Activated naive CD4-positive, alpha-beta T cell treated with anti-CD3 and anti-CD28 coated beads, Interleukin-2, amount 50 U/mL, for 72 hours (primary cell): ENCODE measurements at regions not wholly inside any gene's neighbourhood (a gene's known extent, or its start where the extent isn't known, plus 50 kb on each side); places are given as distances from the start of the nearest gene placed in this dataset.
"Not testable (repeated sequence)": the region's sequence is repeated elsewhere in the genome, so short reads cannot be mapped to it uniquely, and the experiment has no call there.

Source experiments
- ATAC-seq, 2 donors: fragments of 150-1000 bp; cut with Tn5 transposase; 2 replicates each; pipeline ENCODE4 v1.10.0; 2021; ENCODE audit warnings: mild to moderate bottlenecking in 2 of 2, moderate library complexity in 2 of 2
- DNase-seq, 2 donors: peaks; one replicate each; pipeline ENCODE4 v3.0.0; 2021 to 2022; ENCODE audit warnings: low spot score in 2 of 2
- H3K27ac Mint-ChIP-seq, 2 donors: one replicate each; pipeline ENCODE4 v1.8.0; 2022; ENCODE audit warnings: mild to moderate bottlenecking in 2 of 2, mixed read lengths in 2 of 2
- H3K36me3 Mint-ChIP-seq, 2 donors: one replicate each; pipeline ENCODE4 v1.8.0; 2022; ENCODE audit warnings: mixed read lengths in 2 of 2
- H3K9me3 Mint-ChIP-seq, 2 donors: one replicate each; pipeline ENCODE4 v1.8.0; 2022; ENCODE audit warnings: mixed read lengths in 2 of 2

DNA sequence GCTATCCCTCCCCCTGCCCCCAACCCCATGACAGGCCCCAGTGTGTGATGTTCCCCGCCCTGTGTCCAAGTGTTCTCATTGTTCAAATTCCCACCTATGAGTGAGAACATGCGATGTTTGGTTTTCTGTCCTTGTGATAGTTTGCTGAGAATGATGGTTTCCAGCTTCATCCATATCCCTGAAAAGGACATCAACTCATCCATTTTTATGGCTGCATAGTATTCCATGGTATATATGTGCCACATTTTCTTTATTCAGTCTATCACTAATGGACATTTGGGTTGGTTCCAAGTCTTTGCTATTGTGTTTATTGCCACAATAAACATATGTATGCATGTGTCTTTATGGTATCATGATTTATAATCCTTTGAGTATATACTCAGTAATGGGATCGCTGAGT, 140.2 kb upstream of the SLC35F3 start:
- not testable (repeated sequence) for ATAC-seq, H3K9me3 Mint-ChIP-seq, H3K36me3 Mint-ChIP-seq

DNA sequence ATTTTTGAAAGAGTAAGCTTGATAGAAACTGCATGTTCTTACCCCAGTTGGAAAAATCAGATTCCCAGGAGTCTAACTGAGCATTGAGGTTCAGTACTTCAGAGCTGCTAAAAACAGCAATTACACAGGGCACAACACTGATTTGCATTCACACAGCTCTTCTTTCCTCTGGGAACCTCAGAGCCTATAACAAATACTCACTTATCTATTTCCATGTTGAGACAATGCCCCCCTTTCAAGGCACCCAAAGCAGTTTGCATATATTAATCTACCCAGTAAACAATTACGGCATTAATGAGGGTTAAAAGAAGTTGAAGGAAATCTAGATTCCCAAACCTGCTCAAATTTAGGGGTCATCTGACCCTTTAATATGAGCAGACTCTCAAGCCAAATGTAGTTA, 126.9 kb upstream of the SLC35F3 start:
- Mint-ChIP-seq H3K36me3 (peaks cover 0 to 6% of the 10 kb centered on the region in 2 donors), H3K27ac (no peak overlapping the region), H3K9me3 (peaks cover 5 to 12% of the 10 kb centered on the region in 2 donors)
- no peak for DNase-seq
- no peak for ATAC-seq

More for the DNA sequence above, 140.2 kb upstream of the SLC35F3 start:
- not testable (repeated sequence) for H3K27ac Mint-ChIP-seq, DNase-seq

DNA sequence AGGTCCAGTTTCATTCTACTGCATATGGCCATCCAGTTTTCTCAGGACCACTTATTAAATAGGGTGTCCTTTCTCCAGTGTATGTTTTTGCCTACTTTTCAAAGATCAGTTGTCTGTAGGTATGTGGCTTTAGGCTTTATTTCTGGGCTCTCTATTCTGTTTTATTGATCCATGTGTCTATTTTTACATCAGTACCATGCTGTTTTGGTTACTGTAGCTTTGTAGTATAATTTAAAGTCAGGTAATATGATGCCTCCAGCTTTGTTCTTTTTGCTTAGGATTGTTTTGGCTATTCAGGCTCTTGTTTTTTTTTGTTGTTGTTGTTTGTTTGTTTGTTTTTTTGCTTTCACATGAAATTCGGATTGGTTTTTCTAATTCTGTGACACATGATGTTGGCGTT, 124.4 kb upstream of the SLC35F3 start:
- ATAC-seq (no peak), DNase-seq (no peak)
- Mint-ChIP-seq H3K27ac (no peak overlapping the region), H3K36me3 (peaks cover 0 to 6% of the 10 kb centered on the region in 2 donors), H3K9me3 (peaks cover 5 to 12% of the 10 kb centered on the region in 2 donors)

DNA sequence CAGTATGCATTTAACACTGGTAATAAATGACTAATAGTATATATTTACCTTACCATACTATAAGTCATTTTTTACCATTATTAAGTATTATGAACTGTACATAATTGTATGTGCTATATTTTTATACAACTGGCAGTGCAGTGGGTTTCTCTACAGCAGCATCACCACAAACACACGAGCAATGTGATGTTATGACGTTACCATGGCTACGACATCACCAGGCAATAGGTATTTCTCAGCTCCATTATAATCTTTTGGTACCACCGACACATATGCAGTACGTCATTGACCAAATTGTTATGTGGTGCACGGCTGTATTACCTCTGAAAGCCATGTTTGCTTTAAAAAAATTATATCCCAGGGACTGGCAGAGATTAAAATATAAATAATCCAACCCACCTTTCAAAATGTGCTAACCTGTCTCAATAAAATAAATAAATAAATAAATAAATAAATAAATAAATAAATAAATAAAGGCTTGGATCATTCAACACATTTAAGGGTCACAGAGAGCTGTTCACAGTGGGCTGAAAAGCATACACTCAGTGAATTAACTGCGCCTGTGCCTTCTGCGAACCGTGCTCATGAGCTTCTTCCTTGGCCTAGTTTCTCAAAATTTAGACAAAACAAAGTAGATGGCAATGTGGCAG, 121.4 kb upstream of the SLC35F3 start:
- ATAC-seq (no peak), DNase-seq (no peak)
- no peak overlapping the region for H3K27ac Mint-ChIP-seq
- peaks cover 5 to 9% of the 10 kb centered on the region in 2 donors for H3K9me3 Mint-ChIP-seq
- peaks cover 0 to 6% of the 10 kb centered on the region in 2 donors for H3K36me3 Mint-ChIP-seq

DNA sequence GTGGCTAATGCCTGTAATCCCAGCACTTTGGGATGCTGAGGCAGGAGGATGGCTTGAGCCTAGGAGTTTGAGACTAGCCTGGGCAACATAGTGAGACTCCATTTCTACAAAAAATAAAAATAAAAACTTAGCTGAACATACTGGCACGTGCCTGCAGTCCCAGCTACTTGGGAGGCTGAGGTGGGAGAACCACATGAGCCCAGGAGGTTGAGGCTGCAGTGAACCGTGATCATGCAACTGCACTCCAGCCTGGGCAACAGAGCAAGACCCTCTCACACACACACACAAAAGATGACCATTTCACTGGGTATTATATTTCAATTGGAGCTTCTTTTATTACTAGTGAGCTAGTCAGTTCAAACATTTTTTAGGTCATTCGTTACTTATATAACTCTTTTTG, 116.9 kb upstream of the SLC35F3 start:
- H3K9me3 Mint-ChIP-seq, result no peaks in the 10 kb centered on the region
- ATAC-seq (no peak), DNase-seq (no peak)
- no peak overlapping the region for H3K27ac Mint-ChIP-seq
- no peaks in the 10 kb centered on the region for H3K36me3 Mint-ChIP-seq

DNA sequence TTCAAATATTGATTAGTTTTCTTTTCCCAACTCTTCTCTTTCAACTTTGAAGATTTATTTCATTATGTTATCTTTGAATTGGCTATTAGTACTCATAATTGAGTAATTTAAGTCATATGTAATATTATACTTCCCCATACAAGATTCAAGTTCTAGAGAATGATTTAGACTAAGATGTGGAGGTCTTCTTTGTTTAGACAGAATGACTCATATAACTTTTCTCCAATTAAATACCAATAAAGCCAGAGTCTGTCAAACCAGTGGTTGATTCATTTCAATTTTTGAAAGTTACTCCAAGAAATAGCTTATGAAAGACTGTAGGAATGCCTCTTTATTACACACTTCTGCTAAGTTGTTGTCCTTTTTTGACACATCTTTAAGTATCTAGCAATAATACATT, 115.8 kb upstream of the SLC35F3 start:
- no peak for DNase-seq
- Mint-ChIP-seq H3K36me3 (no peaks in the 10 kb centered on the region), H3K27ac (no peak overlapping the region), H3K9me3 (no peaks in the 10 kb centered on the region)
- ATAC-seq, result no peak

DNA sequence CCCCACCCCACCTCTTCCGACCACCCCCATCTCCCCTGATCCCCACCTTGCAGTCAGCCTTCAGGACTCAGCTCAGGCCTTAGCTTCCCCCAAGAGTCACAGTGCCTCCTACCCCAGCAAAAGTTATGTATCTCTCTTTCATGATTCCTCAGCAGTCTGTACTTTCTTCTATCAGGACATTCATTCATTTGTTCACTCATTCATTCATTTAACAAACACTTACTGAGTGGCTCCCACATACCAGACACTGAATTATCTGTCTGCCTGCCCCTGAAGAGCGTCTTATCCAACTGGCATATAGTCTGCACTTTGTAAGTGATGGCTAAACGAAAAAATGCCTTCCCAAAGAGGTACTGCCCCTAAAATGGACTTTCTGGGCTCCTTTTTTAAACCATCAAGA, 114.4 kb upstream of the SLC35F3 start:
- no peaks in the 10 kb centered on the region for H3K9me3 Mint-ChIP-seq
- no peak for DNase-seq
- H3K36me3 Mint-ChIP-seq, result no peaks in the 10 kb centered on the region
- no peak overlapping the region for H3K27ac Mint-ChIP-seq
- ATAC-seq, result no peak

DNA sequence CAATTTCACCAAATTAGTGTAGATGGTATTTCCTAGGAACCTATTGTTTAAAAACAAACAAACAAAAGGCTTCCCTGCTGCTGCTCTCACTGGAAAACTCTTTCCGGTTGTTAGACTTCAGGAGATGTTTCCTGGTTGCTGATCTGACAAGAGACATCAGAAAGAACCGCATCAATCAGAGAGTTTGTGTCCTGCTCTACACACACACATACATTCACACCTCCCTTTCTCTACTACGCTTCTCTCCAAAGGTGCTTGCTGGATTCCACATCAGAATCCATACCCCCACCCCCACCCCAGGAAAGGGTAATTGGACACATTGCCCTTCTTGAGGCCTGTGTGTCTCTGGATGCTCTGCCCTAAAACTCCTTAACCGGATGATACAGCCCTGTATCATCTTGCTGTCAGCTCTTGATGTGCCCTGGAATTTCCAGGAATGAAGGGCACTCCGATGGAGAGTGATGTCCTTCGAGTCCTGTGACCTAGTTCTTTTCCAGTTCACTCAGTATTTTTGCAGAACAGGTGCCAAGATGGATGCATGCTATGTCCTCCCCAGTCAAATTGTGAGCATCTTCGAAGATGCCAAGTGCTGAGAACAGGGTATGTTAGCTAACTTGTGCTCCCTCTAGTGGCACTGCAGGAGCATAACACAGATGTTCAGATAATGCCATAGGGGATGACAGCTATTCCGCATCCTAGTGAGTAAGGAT, 113.7 kb upstream of the SLC35F3 start:
- no peaks in the 10 kb centered on the region for H3K9me3 Mint-ChIP-seq
- DNase-seq (peak in 1 of 2 donors; percentile 20), ATAC-seq (peak; percentile 56 to 69)
- no peaks in the 10 kb centered on the region for H3K36me3 Mint-ChIP-seq
- H3K27ac Mint-ChIP-seq, result no peak overlapping the region

DNA sequence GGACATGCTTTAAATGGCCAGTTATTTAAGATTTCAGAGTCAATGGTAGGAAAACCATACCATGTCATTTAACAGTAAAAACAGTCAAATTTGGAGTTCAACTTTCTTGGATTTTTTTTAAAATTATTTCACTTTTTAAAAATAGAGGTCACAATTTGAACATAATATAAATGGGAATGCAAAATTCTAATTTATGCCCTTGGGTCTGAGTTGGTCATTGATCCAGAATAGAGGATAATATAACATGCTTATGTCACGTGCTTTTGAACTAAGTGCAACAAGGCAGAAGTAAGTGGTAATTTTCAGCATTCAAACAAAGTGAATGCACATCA, 113.1 kb upstream of the SLC35F3 start:
- H3K27ac Mint-ChIP-seq, result no peak overlapping the region
- no peaks in the 10 kb centered on the region for H3K36me3 Mint-ChIP-seq
- no peaks in the 10 kb centered on the region for H3K9me3 Mint-ChIP-seq
- ATAC-seq (no peak), DNase-seq (no peak)

DNA sequence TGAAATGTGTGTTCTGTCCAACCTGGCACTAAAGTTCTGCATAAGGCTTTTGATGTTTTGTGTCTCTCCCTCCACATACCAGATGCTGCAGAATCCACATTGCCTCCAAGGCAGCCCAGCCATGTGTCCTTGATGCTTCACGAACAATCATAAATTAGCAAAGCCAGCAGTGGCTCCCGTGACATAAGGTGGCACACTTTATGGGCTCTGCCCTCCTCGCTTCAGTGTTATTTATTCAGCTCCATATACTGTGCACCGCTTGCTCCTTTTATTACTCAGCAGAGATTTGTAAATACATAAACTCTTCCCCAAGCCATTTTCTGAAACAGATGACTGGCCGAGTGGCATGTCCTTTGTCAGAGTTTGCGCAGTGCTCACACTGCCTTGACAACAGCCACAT, 112.8 kb upstream of the SLC35F3 start:
- no peaks in the 10 kb centered on the region for H3K36me3 Mint-ChIP-seq
- ATAC-seq (no peak), DNase-seq (no peak)
- H3K27ac Mint-ChIP-seq, result no peak overlapping the region
- H3K9me3 Mint-ChIP-seq, result no peaks in the 10 kb centered on the region

DNA sequence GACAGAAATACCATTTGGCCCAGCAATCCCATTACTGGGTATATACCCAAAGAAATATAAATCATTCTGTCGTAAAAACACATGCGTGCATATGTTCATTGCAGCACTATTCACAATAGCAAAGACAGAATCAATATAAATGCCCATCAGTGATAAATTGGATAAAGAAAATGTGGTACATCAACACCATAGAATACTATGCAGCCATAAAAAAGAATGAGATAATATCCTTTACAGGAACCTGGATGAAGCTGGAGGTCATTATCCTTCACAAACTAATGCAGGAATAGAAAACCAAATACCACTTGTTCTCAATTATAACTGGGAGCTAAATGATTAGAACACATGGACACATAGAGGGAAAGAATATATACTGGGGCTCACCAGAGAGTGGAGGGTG, 109.6 kb upstream of the SLC35F3 start:
- DNase-seq, result no peak
- no peak overlapping the region for H3K27ac Mint-ChIP-seq
- ATAC-seq, result no peak
- H3K9me3 Mint-ChIP-seq, result peaks cover 0 to 6% of the 10 kb centered on the region in 2 donors
- no peaks in the 10 kb centered on the region for H3K36me3 Mint-ChIP-seq

DNA sequence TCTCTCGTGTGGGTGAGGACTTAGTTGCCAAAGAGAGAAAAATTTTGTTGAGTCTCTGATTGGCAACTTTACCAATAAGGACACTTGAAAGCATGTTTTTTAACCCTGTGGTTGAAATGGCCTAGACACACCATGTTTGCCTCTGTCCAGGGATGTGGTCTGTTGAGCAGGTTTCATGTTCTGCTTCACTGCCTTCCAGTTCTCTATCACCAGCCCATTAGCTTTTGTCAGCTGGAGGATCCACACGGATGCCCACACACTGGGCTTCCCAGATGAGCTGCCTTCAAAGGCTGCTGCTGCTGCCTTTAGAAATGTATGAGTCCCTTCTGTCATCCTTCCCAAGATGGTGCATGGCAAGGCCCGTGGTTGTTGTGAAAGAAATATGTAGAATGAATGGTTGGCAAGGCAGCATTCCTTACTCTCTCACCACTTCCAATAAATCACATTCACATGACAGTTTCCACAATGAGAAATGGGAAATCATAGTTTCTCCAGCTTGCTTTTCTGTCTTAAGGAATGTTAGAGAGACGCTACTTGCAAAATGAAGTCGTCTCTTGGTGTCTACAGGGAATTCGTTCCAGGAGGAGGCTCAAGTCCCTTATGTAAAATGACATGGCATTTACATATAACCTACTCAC, 108.2 kb upstream of the SLC35F3 start:
- no peaks in the 10 kb centered on the region for H3K36me3 Mint-ChIP-seq
- DNase-seq, result no peak
- ATAC-seq, result no peak
- H3K27ac Mint-ChIP-seq, result no peak overlapping the region
- peaks cover 0 to 6% of the 10 kb centered on the region in 2 donors for H3K9me3 Mint-ChIP-seq

DNA sequence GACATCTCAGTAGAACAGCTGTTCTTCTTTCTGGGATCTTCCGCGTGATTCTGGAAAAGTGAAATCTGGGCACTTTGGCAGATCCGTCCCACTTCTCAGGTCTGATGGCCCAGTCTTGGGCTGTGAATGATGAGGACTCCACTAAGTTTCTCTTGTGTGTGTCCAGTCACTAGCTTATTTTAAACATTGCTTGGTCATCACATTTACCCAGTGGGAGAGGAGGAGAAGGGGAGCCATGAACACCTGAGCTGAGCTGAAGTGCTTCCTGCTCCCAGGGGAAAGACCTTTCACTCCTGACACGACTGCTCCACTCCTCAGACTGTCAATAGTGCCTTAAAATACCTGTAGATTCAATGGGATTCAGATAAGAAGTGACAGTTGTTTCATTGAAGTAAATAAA, 101.9 kb upstream of the SLC35F3 start:
- Mint-ChIP-seq H3K27ac (no peak overlapping the region), H3K9me3 (peaks cover 6% of the 10 kb centered on the region in 2 donors), H3K36me3 (no peaks in the 10 kb centered on the region)
- ATAC-seq (no peak), DNase-seq (no peak)

DNA sequence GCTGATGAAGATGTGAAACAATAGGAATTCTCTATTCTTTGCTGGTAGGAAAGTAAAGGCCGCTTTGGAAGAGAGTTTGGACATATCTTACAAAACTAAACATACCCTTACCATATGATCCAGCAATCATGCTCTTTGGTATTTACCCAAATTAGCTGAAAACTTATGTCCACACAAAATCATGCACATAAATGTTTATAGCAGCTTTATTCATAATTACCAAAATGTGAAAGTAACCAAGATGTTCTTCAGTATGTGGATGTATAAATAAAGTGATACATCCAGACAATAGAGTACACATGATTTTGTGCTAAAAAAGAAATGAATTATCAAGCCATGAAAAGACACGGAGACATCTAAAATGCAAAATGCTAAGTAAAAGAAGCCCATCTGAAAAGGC, 98.7 kb upstream of the SLC35F3 start:
- Mint-ChIP-seq H3K9me3 (peaks cover 0 to 6% of the 10 kb centered on the region in 2 donors), H3K36me3 (no peaks in the 10 kb centered on the region), H3K27ac (no peak overlapping the region)
- DNase-seq (no peak), ATAC-seq (no peak)

DNA sequence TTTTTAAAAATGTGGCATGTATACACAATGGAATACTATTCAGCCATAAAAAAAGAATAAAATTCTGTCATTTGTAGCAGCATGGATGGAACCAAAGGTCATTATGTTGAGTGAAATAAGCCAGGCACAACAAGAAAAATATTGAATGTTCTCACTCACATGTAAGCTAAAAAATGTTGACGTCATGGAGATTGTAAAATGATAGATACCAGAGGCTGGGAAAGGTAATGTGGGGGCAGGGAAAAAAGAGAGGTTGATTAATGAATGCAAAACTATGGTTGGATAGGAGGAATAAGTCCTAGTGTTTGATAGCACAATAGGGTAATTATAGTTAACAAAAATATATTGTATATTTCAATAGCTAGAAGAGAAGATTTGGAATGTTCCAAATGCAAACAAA, 89.1 kb upstream of the SLC35F3 start:
- no peak overlapping the region for H3K27ac Mint-ChIP-seq
- DNase-seq (no peak), ATAC-seq (no peak)
- no peaks in the 10 kb centered on the region for H3K9me3 Mint-ChIP-seq
- H3K36me3 Mint-ChIP-seq, result no peaks in the 10 kb centered on the region

DNA sequence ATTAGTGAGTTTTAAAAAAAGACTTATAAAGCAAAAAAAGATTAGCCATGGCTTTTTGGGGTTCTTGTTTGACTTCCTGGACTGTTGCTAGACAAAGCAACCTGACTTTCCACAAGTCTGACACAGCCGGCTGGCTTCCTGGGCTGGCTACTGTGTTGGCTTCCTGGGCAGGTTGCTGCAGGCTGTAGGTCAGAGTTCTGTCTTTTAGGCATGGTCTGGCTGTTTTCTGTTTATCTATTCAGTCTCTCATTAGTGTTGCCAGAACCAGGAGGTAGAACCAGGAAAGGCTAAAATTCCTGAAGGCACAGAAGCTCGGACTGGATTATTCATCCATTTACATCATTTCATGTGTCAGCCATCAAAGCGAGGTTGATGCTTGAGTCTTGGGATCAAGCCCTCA, 88.6 kb upstream of the SLC35F3 start:
- no peak for ATAC-seq

DNA sequence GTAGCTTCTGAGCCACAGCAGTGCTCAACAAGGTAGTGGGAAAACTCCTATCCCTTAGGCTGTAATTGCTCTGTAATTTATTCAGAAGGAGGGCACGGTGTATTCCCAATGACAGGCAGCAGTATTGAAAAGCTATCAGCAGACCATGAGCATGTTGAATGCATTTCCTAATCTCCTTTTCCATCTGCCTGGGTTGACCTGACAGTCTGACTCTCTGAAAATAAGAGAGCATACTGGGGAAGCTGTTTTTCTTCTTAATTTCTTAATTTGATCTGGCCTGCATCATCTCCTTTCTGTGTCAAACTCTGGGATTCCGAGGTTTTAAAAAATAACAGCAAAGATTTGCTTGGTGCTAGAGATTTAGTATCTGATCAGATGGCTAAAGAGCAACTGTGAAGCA, 88.1 kb upstream of the SLC35F3 start:
- no peak for ATAC-seq
- H3K9me3 Mint-ChIP-seq, result no peaks in the 10 kb centered on the region
- no peaks in the 10 kb centered on the region for H3K36me3 Mint-ChIP-seq
- no peak overlapping the region for H3K27ac Mint-ChIP-seq
- no peak for DNase-seq

More for the DNA sequence above, 88.6 kb upstream of the SLC35F3 start:
- no peak overlapping the region for H3K27ac Mint-ChIP-seq
- H3K9me3 Mint-ChIP-seq, result no peaks in the 10 kb centered on the region
- H3K36me3 Mint-ChIP-seq, result no peaks in the 10 kb centered on the region
- no peak for DNase-seq

DNA sequence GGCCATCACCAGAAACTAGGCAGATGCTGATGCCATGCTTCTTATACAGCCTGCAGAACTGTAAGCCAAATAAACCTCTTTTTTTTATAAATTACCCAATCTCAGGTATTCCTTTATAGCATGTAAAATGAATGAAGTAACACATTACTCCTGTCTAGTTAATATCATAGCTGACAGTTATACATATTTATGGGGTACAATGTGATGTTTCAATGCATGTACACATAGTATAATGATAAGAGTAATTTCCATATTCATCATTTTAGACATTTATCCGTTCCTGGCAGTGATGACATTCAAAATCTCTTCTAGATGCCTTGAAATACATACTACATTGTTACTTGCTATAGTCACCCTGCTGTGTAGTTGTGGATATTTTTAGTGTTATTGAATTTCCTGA, 85.4 kb upstream of the SLC35F3 start:
- peaks cover 5% of the 10 kb centered on the region in 2 donors for H3K9me3 Mint-ChIP-seq
- no peak overlapping the region for H3K27ac Mint-ChIP-seq
- DNase-seq (no peak), ATAC-seq (no peak)
- H3K36me3 Mint-ChIP-seq, result no peaks in the 10 kb centered on the region
